HCT116 (cell line): ENCODE measurements at regions not wholly inside any gene's neighbourhood (a gene's known extent, or its start where the extent isn't known, plus 50 kb on each side); places are given as distances from the start of the nearest gene placed in this dataset.

Experiments
- ATAC-seq: fragments of 200-7000 bp; cut with Tn5 transposase; 2 replicates; pipeline ENCODE4 v1.9.1; 2020; ENCODE audit warnings: mild to moderate bottlenecking, moderate library complexity
- BruUV-seq: library from RNA; stranded (reverse); fragments of 400-500 nt; replicated peaks from 2 replicates; lab custom pipeline; 2021; lab: Mats Ljungman, UMichigan
- CTCF ChIA-PET: fragments of 300-600 bp; sonication (Branson Sonifier 250); formaldehyde crosslinking; loops from one replicate; lab custom pipeline; 2021; ENCODE audit warnings: antibody characterized with exemption; lab: Charles Lee
- POLR2A ChIA-PET: fragments of 300-600, 350-600 bp; sonication (Branson Sonifier 250); formaldehyde crosslinking; loops from one replicate; lab custom pipeline; 2021; ENCODE audit warnings: antibody characterized with exemption; lab: Charles Lee
- RAD21 ChIA-PET, 2 experiments: fragments of 300-600 bp; sonication (Branson Sonifier 250); formaldehyde crosslinking; loops; one replicate each; lab custom pipeline; 2023; ENCODE audit warnings: low total read pairs in 2 of 2; ENCODE audit not compliant: uncharacterized antibody in 2 of 2, unreplicated experiment in 2 of 2, low non-redundant PET in 1 of 2; lab: Charles Lee
- DNase-seq: peaks from one replicate; pipeline ENCODE4 v3.0.0-alpha.2; 2010; ENCODE audit warnings: low read depth, low spot score
- H2AFZ ChIP-seq: fragments of 200-600 bp; shearing (Covaris generic), sonication (generic); 2 replicates; pipeline ENCODE4 v1.6.1; 2017; ENCODE audit warnings: low read depth, mixed run types, mixed read lengths, antibody characterized with exemption, low read length; ENCODE audit not compliant: poor library complexity, severe bottlenecking
- H3K27ac ChIP-seq: 2 replicates; pipeline ENCODE4 v1.5.1; 2012; ENCODE audit warnings: low read depth, low read length
- H3K27me3 ChIP-seq: fragments of 200-600 bp; sonication (generic); 2 replicates; pipeline ENCODE4 v1.6.1; 2016; ENCODE audit warnings: mixed run types, low read length, mixed read lengths; ENCODE audit not compliant: insufficient read depth
- H3K36me3 ChIP-seq, 2 experiments: fragments of 200-500 bp in 1 of 2; fragments of 200-600 bp in 1 of 2; sonication (Bioruptor generic) in 1 of 2; sonication (generic) in 1 of 2; 2 replicates each; pipeline versions ENCODE4 v1.5.1 to v1.6.1; 2014 to 2016; ENCODE audit warnings: low read length in 2 of 2, inconsistent platforms in 1 of 2, mixed read lengths in 1 of 2, mixed run types in 1 of 2; ENCODE audit not compliant: insufficient read depth in 2 of 2, control insufficient read depth in 1 of 2
- H3K4me1 ChIP-seq, 2 experiments: fragments of 200-600 bp in 1 of 2; sonication (generic) in 1 of 2; 2 replicates each; pipeline versions ENCODE4 v1.5.1 to v1.6.1; 2012 to 2017; ENCODE audit warnings: low read length in 2 of 2, inconsistent platforms in 1 of 2, mild to moderate bottlenecking in 1 of 2, mixed read lengths in 1 of 2, mixed run types in 1 of 2, moderate library complexity in 1 of 2; ENCODE audit not compliant: insufficient read depth in 2 of 2, control insufficient read depth in 1 of 2
- H3K4me2 ChIP-seq: fragments of 200-600 bp; sonication (generic); 2 replicates; pipeline ENCODE4 v1.6.1; 2017; ENCODE audit warnings: mixed run types, low read length, mixed read lengths
- H3K4me3 ChIP-seq, 2 experiments: fragments of 200-600 bp in 1 of 2; sonication (generic) in 1 of 2; replicated peaks in 1 of 2; 2 replicates each; pipeline ENCODE4 v1.5.1; 2011 to 2016; ENCODE audit warnings: low read length in 2 of 2, control low read depth in 1 of 2, low read depth in 1 of 2, mild to moderate bottlenecking in 1 of 2, mixed read lengths in 1 of 2, mixed run types in 1 of 2
- H3K79me2 ChIP-seq: fragments of 200-600 bp; sonication (generic); 2 replicates; pipeline ENCODE4 v1.6.1; 2017; ENCODE audit warnings: mild to moderate bottlenecking, mixed run types, low read length, moderate library complexity, mixed read lengths; ENCODE audit not compliant: insufficient read depth
- H3K9ac ChIP-seq: fragments of 200-600 bp; sonication (generic); 2 replicates; pipeline ENCODE4 v1.6.1; 2016; ENCODE audit warnings: low read length, mixed read lengths
- H3K9me2 ChIP-seq: fragments of 200-600 bp; sonication (generic), shearing (Covaris generic); 2 replicates; pipeline ENCODE4 v1.6.1; 2017; ENCODE audit warnings: mixed run types, mild to moderate bottlenecking, moderate library complexity; ENCODE audit not compliant: insufficient read depth
- H3K9me3 ChIP-seq, 2 experiments: fragments of 200-500 bp in 1 of 2; fragments of 200-600 bp in 1 of 2; sonication (Bioruptor generic) in 1 of 2; sonication (generic) in 1 of 2; 2 replicates each; pipeline ENCODE4 v1.6.1; 2014 to 2017; ENCODE audit warnings: low read length in 2 of 2, mixed read lengths in 2 of 2, inconsistent platforms in 1 of 2, low read depth in 1 of 2, mild to moderate bottlenecking in 1 of 2, mixed run types in 1 of 2, moderate library complexity in 1 of 2; ENCODE audit not compliant: control insufficient read depth in 1 of 2, insufficient read depth in 1 of 2
- H4K20me1 ChIP-seq: fragments of 200-600 bp; sonication (generic), shearing (Covaris generic); 2 replicates; pipeline ENCODE4 v1.6.1; 2017; ENCODE audit warnings: mixed run types, mild to moderate bottlenecking, moderate library complexity; ENCODE audit not compliant: insufficient read depth
- CBX3 ChIP-seq: IDR thresholded peaks from 2 replicates; pipeline ENCODE4 v1.6.1; 2012; ENCODE audit warnings: low read depth
- CEBPB ChIP-seq: IDR thresholded peaks from 2 replicates; pipeline ENCODE4 v1.6.1; 2012; ENCODE audit warnings: low read depth
- ELF1 ChIP-seq: IDR thresholded peaks from 2 replicates; pipeline ENCODE4 v1.6.1; 2012; ENCODE audit warnings: low read depth, borderline replicate concordance
- EZH2 ChIP-seq: fragments of 200-600 bp; sonication (generic); IDR thresholded peaks from 2 replicates; pipeline ENCODE4 v1.6.1; 2017; ENCODE audit warnings: antibody characterized with exemption, mixed run types
- MAX ChIP-seq: IDR thresholded peaks from 2 replicates; pipeline ENCODE4 v1.6.1; 2012
- POLR2A ChIP-seq: IDR thresholded peaks from 2 replicates; pipeline ENCODE4 v1.7.0; 2011; ENCODE audit warnings: borderline replicate concordance; ENCODE audit not compliant: insufficient read depth, insufficient read length; ENCODE audit errors: extremely low read depth
- POLR2AphosphoS5 ChIP-seq: IDR thresholded peaks from 2 replicates; pipeline ENCODE4 v1.6.1; 2011; ENCODE audit warnings: mild to moderate bottlenecking, low read depth, low read length, moderate library complexity
- REST ChIP-seq: IDR thresholded peaks from 2 replicates; pipeline ENCODE4 v1.6.1; 2012; ENCODE audit warnings: low read depth
- SIN3A ChIP-seq: IDR thresholded peaks from 2 replicates; pipeline ENCODE4 v1.6.1; 2012; ENCODE audit warnings: low read depth
- SP1 ChIP-seq: IDR thresholded peaks from 2 replicates; pipeline ENCODE4 v1.6.1; 2012; ENCODE audit warnings: low read depth
- TCF7L2 ChIP-seq: IDR thresholded peaks from 2 replicates; pipeline ENCODE4 v1.7.0; 2011; ENCODE audit warnings: borderline replicate concordance, inconsistent platforms; ENCODE audit not compliant: insufficient read depth, insufficient read length; ENCODE audit errors: extremely low read depth
- YY1 ChIP-seq: IDR thresholded peaks from 2 replicates; pipeline ENCODE4 v1.6.1; 2011; ENCODE audit warnings: low read length, low read depth, moderate library complexity, mild to moderate bottlenecking; ENCODE audit not compliant: insufficient replicate concordance; ENCODE audit errors: extremely low read depth
- ZFX ChIP-seq: fragments of 450-650 bp; IDR thresholded peaks from 2 replicates; pipeline ENCODE4 v1.6.1; 2017
- intact Hi-C: fragments of 100-400 bp; cut with micrococcal nuclease; formaldehyde crosslinking; loops from 2 replicates; pipeline ENCODE4 v1.10.0; 2022
- TF ChIP-seq, protein P1 (sequence below): IDR thresholded peaks from 2 replicates; pipeline ENCODE4 v1.6.1; 2011; ENCODE audit warnings: mild to moderate bottlenecking, low read length, moderate library complexity; ENCODE audit not compliant: insufficient replicate concordance; ENCODE audit errors: extremely low read depth
- TF ChIP-seq, protein P2 (sequence below): IDR thresholded peaks from 2 replicates; pipeline ENCODE4 v1.6.1; 2012

GRCh38 chr12:91954747-91955146, 190.9 kb downstream of the BTG1 start:
- ATAC-seq = no peak
- Histone ChIP-seq H3K9me2 (no peaks in the 10 kb centered on the region), H2AFZ (no peak overlapping the region), H3K4me1 (no peaks in the 10 kb centered on the region), H3K27ac (no peak overlapping the region), H3K9ac (no peak overlapping the region), H3K36me3 (no peaks in the 10 kb centered on the region), H3K4me2 (no peak overlapping the region), H3K27me3 (no peaks in the 10 kb centered on the region), H3K9me3 (no peaks in the 10 kb centered on the region), H3K79me2 (no peaks in the 10 kb centered on the region), H3K4me3 (no peak overlapping the region), H4K20me1 (no peaks in the 10 kb centered on the region)
- ChIA-PET POLR2A (no interaction called here), CTCF (no interaction called here), RAD21 (no interaction called here)
- intact Hi-C loops = no loop called here
- TF ChIP-seq ELF1 (no peak), CBX3 (no peak), SP1 (no peak), REST (no peak), TCF7L2 (no peak), POLR2A (no peak), YY1 (no peak), CEBPB (no peak), MAX (no peak), EZH2 (no peak), SIN3A (no peak), ZFX (no peak), POLR2AphosphoS5 (no peak)
- TF ChIP-seq, protein P1, sequence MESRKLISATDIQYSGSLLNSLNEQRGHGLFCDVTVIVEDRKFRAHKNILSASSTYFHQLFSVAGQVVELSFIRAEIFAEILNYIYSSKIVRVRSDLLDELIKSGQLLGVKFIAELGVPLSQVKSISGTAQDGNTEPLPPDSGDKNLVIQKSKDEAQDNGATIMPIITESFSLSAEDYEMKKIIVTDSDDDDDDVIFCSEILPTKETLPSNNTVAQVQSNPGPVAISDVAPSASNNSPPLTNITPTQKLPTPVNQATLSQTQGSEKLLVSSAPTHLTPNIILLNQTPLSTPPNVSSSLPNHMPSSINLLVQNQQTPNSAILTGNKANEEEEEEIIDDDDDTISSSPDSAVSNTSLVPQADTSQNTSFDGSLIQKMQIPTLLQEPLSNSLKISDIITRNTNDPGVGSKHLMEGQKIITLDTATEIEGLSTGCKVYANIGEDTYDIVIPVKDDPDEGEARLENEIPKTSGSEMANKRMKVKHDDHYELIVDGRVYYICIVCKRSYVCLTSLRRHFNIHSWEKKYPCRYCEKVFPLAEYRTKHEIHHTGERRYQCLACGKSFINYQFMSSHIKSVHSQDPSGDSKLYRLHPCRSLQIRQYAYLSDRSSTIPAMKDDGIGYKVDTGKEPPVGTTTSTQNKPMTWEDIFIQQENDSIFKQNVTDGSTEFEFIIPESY = no peak
- TF ChIP-seq, protein P2, sequence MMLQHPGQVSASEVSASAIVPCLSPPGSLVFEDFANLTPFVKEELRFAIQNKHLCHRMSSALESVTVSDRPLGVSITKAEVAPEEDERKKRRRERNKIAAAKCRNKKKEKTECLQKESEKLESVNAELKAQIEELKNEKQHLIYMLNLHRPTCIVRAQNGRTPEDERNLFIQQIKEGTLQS = no peak
- no TSS peak for BruUV-seq
- no peak for DNase-seq
